PC-3 (cell line): ENCODE measurements at regions not wholly inside any gene's neighbourhood (a gene's known extent, or its start where the extent isn't known, plus 50 kb on each side); places are given as distances from the start of the nearest gene placed in this dataset.

ENCODE experiments used
- EZH2 ChIP-seq: fragments of 300-600 bp; sonication (generic); IDR thresholded peaks from one replicate; pipeline ENCODE4 v1.6.1; 2017; ENCODE audit warnings: antibody characterized with exemption, mild to moderate bottlenecking, low read length; ENCODE audit not compliant: unreplicated experiment
- EZH2phosphoT487 ChIP-seq: fragments of 300-600 bp; sonication (generic); IDR thresholded peaks from 2 replicates; pipeline ENCODE4 v1.6.1; 2018; ENCODE audit warnings: mild to moderate bottlenecking, antibody characterized with exemption, low read length, borderline replicate concordance
- TF ChIP-seq, protein P1 (sequence below): fragments of 300-600 bp; sonication (generic); conservative IDR thresholded peaks from 2 replicates; pipeline ENCODE4 v1.5.1; 2017; ENCODE audit warnings: antibody characterized with exemption, low read depth, mild to moderate bottlenecking, low read length

DNA sequence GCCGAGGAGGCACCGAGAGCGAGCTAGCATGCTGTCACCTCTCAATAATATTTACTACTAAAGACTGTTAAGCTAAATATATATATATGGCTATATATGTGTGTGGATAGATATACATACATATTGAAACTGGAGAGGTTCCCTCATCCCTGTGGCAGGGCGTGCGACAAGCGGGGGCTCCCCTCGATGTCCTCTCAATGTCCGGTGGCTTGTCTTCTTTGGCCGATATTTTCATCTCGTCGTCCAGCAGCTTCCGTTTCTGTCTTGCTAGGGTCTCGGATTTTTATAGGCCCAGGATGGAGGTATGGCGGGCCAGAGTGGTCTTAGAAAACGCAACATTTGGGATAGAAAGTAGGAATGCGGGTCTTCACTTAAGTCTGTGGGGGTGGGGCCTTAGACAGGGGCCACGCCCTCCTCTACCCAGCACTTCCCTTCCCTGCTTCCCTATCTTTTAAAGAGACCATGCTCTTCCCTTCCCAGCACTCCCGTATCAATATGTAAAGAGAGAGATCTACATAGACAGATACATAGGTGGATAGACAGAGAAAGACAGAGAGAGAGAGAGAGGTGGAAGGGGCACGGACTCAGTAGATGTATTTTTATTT is 866.8 kb downstream of the DSC3 start:
- TF ChIP-seq, protein P1, sequence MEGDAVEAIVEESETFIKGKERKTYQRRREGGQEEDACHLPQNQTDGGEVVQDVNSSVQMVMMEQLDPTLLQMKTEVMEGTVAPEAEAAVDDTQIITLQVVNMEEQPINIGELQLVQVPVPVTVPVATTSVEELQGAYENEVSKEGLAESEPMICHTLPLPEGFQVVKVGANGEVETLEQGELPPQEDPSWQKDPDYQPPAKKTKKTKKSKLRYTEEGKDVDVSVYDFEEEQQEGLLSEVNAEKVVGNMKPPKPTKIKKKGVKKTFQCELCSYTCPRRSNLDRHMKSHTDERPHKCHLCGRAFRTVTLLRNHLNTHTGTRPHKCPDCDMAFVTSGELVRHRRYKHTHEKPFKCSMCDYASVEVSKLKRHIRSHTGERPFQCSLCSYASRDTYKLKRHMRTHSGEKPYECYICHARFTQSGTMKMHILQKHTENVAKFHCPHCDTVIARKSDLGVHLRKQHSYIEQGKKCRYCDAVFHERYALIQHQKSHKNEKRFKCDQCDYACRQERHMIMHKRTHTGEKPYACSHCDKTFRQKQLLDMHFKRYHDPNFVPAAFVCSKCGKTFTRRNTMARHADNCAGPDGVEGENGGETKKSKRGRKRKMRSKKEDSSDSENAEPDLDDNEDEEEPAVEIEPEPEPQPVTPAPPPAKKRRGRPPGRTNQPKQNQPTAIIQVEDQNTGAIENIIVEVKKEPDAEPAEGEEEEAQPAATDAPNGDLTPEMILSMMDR: no peak
- TF ChIP-seq EZH2: no peak
- no peak for TF ChIP-seq EZH2phosphoT487
